H1 (cell line): ENCODE measurements at regions not wholly inside any gene's neighbourhood (a gene's known extent, or its start where the extent isn't known, plus 50 kb on each side); places are given as distances from the start of the nearest gene placed in this dataset.

Experiments
- EZH2 ChIP-seq: fragments of 200-600 bp; sonication (generic); IDR thresholded peaks from 2 replicates; pipeline ENCODE4 v1.7.1; 2012; ENCODE audit warnings: low read depth, mild to moderate bottlenecking, moderate library complexity, low read length, inconsistent platforms; ENCODE audit not compliant: severe bottlenecking
- JUND ChIP-seq: IDR thresholded peaks from 2 replicates; pipeline ENCODE4 v1.6.1; 2011; ENCODE audit warnings: mild to moderate bottlenecking, improper control_type of control experiment, low read length
- SUZ12 ChIP-seq: fragments of 200-600 bp; sonication (generic); IDR thresholded peaks from 2 replicates; pipeline ENCODE4 v1.6.1; 2012; ENCODE audit warnings: mild to moderate bottlenecking, inconsistent platforms, low read length, moderate library complexity, mixed read lengths
- TAF1 ChIP-seq: IDR thresholded peaks from 2 replicates; pipeline ENCODE4 v1.6.1; 2011; ENCODE audit warnings: mild to moderate bottlenecking, low read depth, low read length
- YY1 ChIP-seq: IDR thresholded peaks from 2 replicates; pipeline ENCODE4 v1.6.1; 2011; ENCODE audit warnings: low read depth, mild to moderate bottlenecking, low read length
- TF ChIP-seq, protein P1 (sequence below), 3 experiments: IDR thresholded peaks; 1 replicate in 2 of 3; 2 replicates in 1 of 3; pipeline versions ENCODE4 v1.5.1 to v1.6.1; 2011; ENCODE audit warnings: low read length in 3 of 3, mild to moderate bottlenecking in 3 of 3, inconsistent platforms in 2 of 3, low read depth in 1 of 3, moderate library complexity in 1 of 3; ENCODE audit not compliant: insufficient read depth in 1 of 3; ENCODE audit errors: control extremely low read depth in 1 of 3

DNA sequence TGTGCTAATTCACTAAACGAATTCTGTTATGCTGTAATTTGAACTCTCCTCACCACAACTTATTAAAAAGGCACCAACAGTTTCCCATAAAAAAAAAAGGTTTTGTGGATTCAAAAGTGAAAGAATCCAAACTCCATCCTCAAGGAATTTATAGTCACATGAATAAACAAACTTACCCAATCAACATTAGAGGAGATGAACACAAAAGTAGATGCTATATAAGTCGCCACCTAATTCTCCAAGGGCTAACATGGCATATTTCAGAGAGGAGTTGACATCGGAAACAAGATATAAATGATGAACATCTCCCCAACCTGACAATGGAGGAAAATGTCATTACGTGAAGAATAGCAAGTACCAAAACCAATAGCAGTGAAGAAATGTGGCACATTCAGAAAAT lies 265.5 kb upstream of the PRKD1 start:
- TF ChIP-seq, protein P1, sequence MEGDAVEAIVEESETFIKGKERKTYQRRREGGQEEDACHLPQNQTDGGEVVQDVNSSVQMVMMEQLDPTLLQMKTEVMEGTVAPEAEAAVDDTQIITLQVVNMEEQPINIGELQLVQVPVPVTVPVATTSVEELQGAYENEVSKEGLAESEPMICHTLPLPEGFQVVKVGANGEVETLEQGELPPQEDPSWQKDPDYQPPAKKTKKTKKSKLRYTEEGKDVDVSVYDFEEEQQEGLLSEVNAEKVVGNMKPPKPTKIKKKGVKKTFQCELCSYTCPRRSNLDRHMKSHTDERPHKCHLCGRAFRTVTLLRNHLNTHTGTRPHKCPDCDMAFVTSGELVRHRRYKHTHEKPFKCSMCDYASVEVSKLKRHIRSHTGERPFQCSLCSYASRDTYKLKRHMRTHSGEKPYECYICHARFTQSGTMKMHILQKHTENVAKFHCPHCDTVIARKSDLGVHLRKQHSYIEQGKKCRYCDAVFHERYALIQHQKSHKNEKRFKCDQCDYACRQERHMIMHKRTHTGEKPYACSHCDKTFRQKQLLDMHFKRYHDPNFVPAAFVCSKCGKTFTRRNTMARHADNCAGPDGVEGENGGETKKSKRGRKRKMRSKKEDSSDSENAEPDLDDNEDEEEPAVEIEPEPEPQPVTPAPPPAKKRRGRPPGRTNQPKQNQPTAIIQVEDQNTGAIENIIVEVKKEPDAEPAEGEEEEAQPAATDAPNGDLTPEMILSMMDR (IDR thresholded peaks at IDR 0.05; ENCODE audit: control extremely low read depth in 1 of 3, insufficient read depth in 1 of 3, low read depth in 1 of 3, low read length in 3 of 3) = no peak
- TF ChIP-seq JUND = no peak
- no peak for TF ChIP-seq SUZ12
- TF ChIP-seq YY1 = no peak
- TF ChIP-seq EZH2 = no peak
- no peak for TF ChIP-seq TAF1
